IMR-90 (cell line): ENCODE measurements at regions not wholly inside any gene's neighbourhood (a gene's known extent, or its start where the extent isn't known, plus 50 kb on each side); places are given as distances from the start of the nearest gene placed in this dataset.

ENCODE experiments used
- ATAC-seq: fragments of 200-7000 bp; cut with Tn5 transposase; 2 replicates; pipeline ENCODE4 v1.9.1; 2020; ENCODE audit warnings: low read depth, mild to moderate bottlenecking, moderate library complexity
- BruUV-seq: library from RNA; stranded (reverse); fragments of 400-500 nt; replicated peaks from 2 replicates; lab custom pipeline; 2021; lab: Mats Ljungman, UMichigan
- CTCF ChIA-PET: fragments of 300-600 bp; formaldehyde crosslinking; extraction: SDS; loops from one replicate; lab custom pipeline; 2021; ENCODE audit warnings: antibody characterized with exemption; lab: Yijun Ruan, JAX
- POLR2A ChIA-PET: fragments of 300-600 bp; sonication (Branson Sonifier 250); formaldehyde crosslinking; loops from one replicate; lab custom pipeline; 2022; ENCODE audit warnings: antibody characterized with exemption; ENCODE audit not compliant: unreplicated experiment; lab: Charles Lee
- DNase-seq: peaks from one replicate; pipeline ENCODE4 v3.0.0; 2013
- H2AFZ ChIP-seq: replicated peaks from 2 replicates; pipeline ENCODE3; 2013; ENCODE audit warnings: low read length, mild to moderate bottlenecking; ENCODE audit not compliant: poor library complexity
- H2AK5ac ChIP-seq: 2 replicates; pipeline ENCODE4 v1.6.1; 2013; ENCODE audit warnings: low read depth, low read length, inconsistent platforms
- H2AK9ac ChIP-seq: replicated peaks from 2 replicates; pipeline ENCODE3; 2013; ENCODE audit warnings: mild to moderate bottlenecking, low read depth, low read length, moderate library complexity; ENCODE audit not compliant: poor library complexity
- H2BK120ac ChIP-seq: 2 replicates; pipeline ENCODE4 v1.6.1; 2013; ENCODE audit warnings: low read depth, low read length, inconsistent platforms
- H2BK15ac ChIP-seq: 3 replicates; pipeline ENCODE4 v1.6.1; 2013; ENCODE audit warnings: low read depth, low read length, inconsistent platforms
- H2BK20ac ChIP-seq: 2 replicates; pipeline ENCODE4 v1.6.1; 2013; ENCODE audit warnings: low read depth, mild to moderate bottlenecking, inconsistent platforms, low read length, moderate library complexity
- H2BK5ac ChIP-seq: 2 replicates; pipeline ENCODE4 v1.6.1; 2013; ENCODE audit warnings: mild to moderate bottlenecking, low read depth, low read length, inconsistent platforms; ENCODE audit not compliant: poor library complexity, severe bottlenecking
- H3K14ac ChIP-seq: replicated peaks from 2 replicates; pipeline ENCODE4 v1.6.1; 2013; ENCODE audit warnings: low read depth, low read length, inconsistent platforms
- H3K18ac ChIP-seq: 2 replicates; pipeline ENCODE4 v1.6.1; 2013; ENCODE audit warnings: low read depth, low read length, control low read depth
- H3K23ac ChIP-seq: 2 replicates; pipeline ENCODE4 v1.6.1; 2013; ENCODE audit warnings: low read depth, low read length, inconsistent platforms
- H3K27ac ChIP-seq: 2 replicates; pipeline ENCODE4 v1.5.1; 2013; ENCODE audit warnings: mild to moderate bottlenecking, control low read depth, low read length; ENCODE audit not compliant: insufficient read depth
- H3K27me3 ChIP-seq: 2 replicates; pipeline ENCODE4 v1.6.1; 2013; ENCODE audit warnings: low read length; ENCODE audit not compliant: control insufficient read depth, insufficient read depth
- H3K36me3 ChIP-seq: 2 replicates; pipeline ENCODE4 v1.6.1; 2013; ENCODE audit warnings: low read length, mixed read lengths; ENCODE audit not compliant: control insufficient read depth, insufficient read depth
- H3K4ac ChIP-seq: 2 replicates; pipeline ENCODE4 v1.6.1; 2013; ENCODE audit warnings: low read depth, low read length, inconsistent platforms
- H3K4me1 ChIP-seq: 2 replicates; pipeline ENCODE4 v1.6.1; 2013; ENCODE audit warnings: low read length, mixed read lengths; ENCODE audit not compliant: control insufficient read depth, insufficient read depth
- H3K4me2 ChIP-seq: 2 replicates; pipeline ENCODE4 v1.6.1; 2013; ENCODE audit warnings: low read depth, mild to moderate bottlenecking, control low read depth, low read length, moderate library complexity
- H3K4me3 ChIP-seq: 2 replicates; pipeline ENCODE4 v1.5.1; 2013; ENCODE audit warnings: low read depth, mild to moderate bottlenecking, control low read depth, low read length, moderate library complexity; ENCODE audit not compliant: insufficient read depth
- H3K56ac ChIP-seq: 2 replicates; pipeline ENCODE4 v1.6.1; 2013; ENCODE audit warnings: low read length, inconsistent platforms; ENCODE audit not compliant: insufficient read depth; ENCODE audit errors: extremely low read depth
- H3K79me1 ChIP-seq, 2 experiments: 2 replicates each; pipeline ENCODE4 v1.6.1; 2013; ENCODE audit warnings: low read length in 2 of 2, inconsistent platforms in 1 of 2, low read depth in 1 of 2
- H3K9ac ChIP-seq: 2 replicates; pipeline ENCODE4 v1.6.1; 2013; ENCODE audit warnings: low read depth, low read length, control low read depth
- H3K9me1 ChIP-seq: 2 replicates; pipeline ENCODE4 v1.6.1; 2013; ENCODE audit warnings: low read length, inconsistent platforms; ENCODE audit not compliant: insufficient read depth
- H3K9me3 ChIP-seq: 2 replicates; pipeline ENCODE4 v1.6.1; 2013; ENCODE audit warnings: low read length; ENCODE audit not compliant: control insufficient read depth, insufficient read depth
- H4K20me1 ChIP-seq: 2 replicates; pipeline ENCODE4 v1.6.1; 2013; ENCODE audit warnings: low read length, inconsistent platforms; ENCODE audit not compliant: insufficient read depth
- H4K5ac ChIP-seq: 2 replicates; pipeline ENCODE4 v1.6.1; 2013; ENCODE audit warnings: mild to moderate bottlenecking, low read depth, low read length, control low read depth
- H4K8ac ChIP-seq, 2 experiments: 2 replicates each; pipeline ENCODE4 v1.6.1; 2013; ENCODE audit warnings: low read depth in 2 of 2, low read length in 2 of 2, control low read depth in 1 of 2, inconsistent platforms in 1 of 2
- H4K91ac ChIP-seq: 2 replicates; pipeline ENCODE4 v1.6.1; 2013; ENCODE audit warnings: low read depth, low read length, inconsistent platforms; ENCODE audit not compliant: insufficient read depth
- BHLHE40 ChIP-seq: fragments of 150-350 bp; IDR thresholded peaks from 2 replicates; pipeline ENCODE4 v1.6.1; 2016; ENCODE audit warnings: mild to moderate bottlenecking, low read depth, low read length
- CEBPB ChIP-seq: IDR thresholded peaks from 2 replicates; pipeline ENCODE4 v1.6.1; 2012; ENCODE audit warnings: low read depth, low read length, improper control_type of control experiment
- CHD1 ChIP-seq: IDR thresholded peaks from 2 replicates; pipeline ENCODE4 v1.6.1; 2012; ENCODE audit warnings: low read depth, low read length, improper control_type of control experiment
- ELK1 ChIP-seq: fragments of 150-350 bp; IDR thresholded peaks from 2 replicates; pipeline ENCODE4 v1.6.1; 2016; ENCODE audit warnings: low read depth, mild to moderate bottlenecking, low read length, moderate library complexity, borderline replicate concordance
- FOS ChIP-seq: fragments of 150-350 bp; IDR thresholded peaks from 2 replicates; pipeline ENCODE4 v1.6.1; 2016; ENCODE audit warnings: low read depth, low read length
- MAFK ChIP-seq: IDR thresholded peaks from 2 replicates; pipeline ENCODE4 v1.6.1; 2012; ENCODE audit warnings: low read depth, low read length, improper control_type of control experiment
- MAZ ChIP-seq: IDR thresholded peaks from 2 replicates; pipeline ENCODE4 v1.6.1; 2012; ENCODE audit warnings: low read depth, mild to moderate bottlenecking, low read length, improper control_type of control experiment, moderate library complexity, borderline replicate concordance
- MXI1 ChIP-seq: IDR thresholded peaks from 2 replicates; pipeline ENCODE4 v1.6.1; 2012; ENCODE audit warnings: low read depth, mild to moderate bottlenecking, low read length, moderate library complexity, borderline replicate concordance
- NFE2L2 ChIP-seq: fragments of 150-350 bp; IDR thresholded peaks from 2 replicates; pipeline ENCODE4 v1.6.1; 2016; ENCODE audit warnings: low read depth, mild to moderate bottlenecking, low read length
- POLR2A ChIP-seq: IDR thresholded peaks from 2 replicates; pipeline ENCODE4 v1.6.1; 2012; ENCODE audit warnings: mild to moderate bottlenecking, low read depth, low read length
- RAD21 ChIP-seq: IDR thresholded peaks from 2 replicates; pipeline ENCODE4 v1.6.1; 2012; ENCODE audit warnings: low read length, improper control_type of control experiment
- RCOR1 ChIP-seq: IDR thresholded peaks from 2 replicates; pipeline ENCODE4 v1.6.1; 2012; ENCODE audit warnings: mild to moderate bottlenecking, low read length, improper control_type of control experiment; ENCODE audit not compliant: insufficient replicate concordance
- RFX5 ChIP-seq: IDR thresholded peaks from 2 replicates; pipeline ENCODE4 v1.8.0; 2012; ENCODE audit warnings: low read depth, mild to moderate bottlenecking, low read length, moderate library complexity
- USF2 ChIP-seq: fragments of 150-350 bp; IDR thresholded peaks from 2 replicates; pipeline ENCODE4 v1.6.1; 2017; ENCODE audit warnings: mild to moderate bottlenecking, antibody characterized with exemption, low read length, low read depth
- WGBS, 2 experiments: methylation state at CpG; one replicate each; pipeline versions ENCODE4 v1.1.5 to v1.1.7; 2013; ENCODE audit warnings: missing lambda C conversion rate in 2 of 2; ENCODE audit not compliant: insufficient read length in 1 of 2; ENCODE audit errors: extremely low coverage in 2 of 2; 5-methylcytosine and 5-hydroxymethylcytosine counted together
- dilution Hi-C: fragments of 300-500 bp; cut with HindIII; formaldehyde crosslinking; loops from one replicate; pipeline ENCODE4 v1.14.3; 2018; ENCODE audit warnings: low sequenced_read_pairs; ENCODE audit not compliant: unreplicated experiment
- in situ Hi-C: fragments of 300-500 bp; cut with MboI; formaldehyde crosslinking; loops from 3 replicates; pipeline ENCODE4 v1.14.3; 2019; ENCODE audit warnings: low sequenced_read_pairs, inconsistent platforms, mixed read lengths
- intact Hi-C: fragments of 100-400 bp; cut with micrococcal nuclease; formaldehyde crosslinking; loops from 2 replicates; pipeline ENCODE4 v1.10.0; 2022

DNA sequence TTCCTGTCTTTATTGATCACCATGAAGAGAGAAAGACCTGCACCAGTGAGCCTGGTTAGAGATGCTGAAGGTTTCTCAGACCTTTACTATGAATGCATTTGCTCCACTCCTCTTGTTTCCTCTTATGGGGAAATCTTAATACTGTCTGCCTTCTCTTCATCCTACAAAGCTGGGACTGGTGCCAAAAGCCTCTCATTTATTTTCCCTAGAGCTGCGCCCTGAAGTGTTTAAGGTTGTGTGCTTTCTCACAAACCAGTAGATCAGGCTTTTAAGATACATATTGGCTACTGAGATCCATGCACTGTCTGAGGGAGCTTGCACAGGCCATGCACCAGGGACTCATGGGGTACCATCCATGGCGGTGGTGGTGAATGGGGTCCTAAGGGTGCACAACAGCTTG lies 286.1 kb upstream of the PMFBP1 start:
- POLR2A ChIA-PET, result no interaction called here
- Histone ChIP-seq H3K4me1 (no peaks in the 10 kb centered on the region), H2BK15ac (no peak overlapping the region), H3K27me3 (no peaks in the 10 kb centered on the region), H2BK5ac (no peak overlapping the region), H2AK5ac (no peak overlapping the region), H2AK9ac (no peak overlapping the region), H4K8ac (no peak overlapping the region), H3K4ac (no peak overlapping the region), H3K9ac (no peak overlapping the region), H4K5ac (no peak overlapping the region), H2AFZ (no peak overlapping the region), H4K91ac (no peak overlapping the region), H3K56ac (no peak overlapping the region), H3K4me3 (no peak overlapping the region), H3K79me1 (no peaks in the 10 kb centered on the region), H4K20me1 (no peaks in the 10 kb centered on the region), H2BK20ac (no peak overlapping the region), H3K4me2 (no peak overlapping the region), H3K9me1 (no peaks in the 10 kb centered on the region), H3K27ac (no peak overlapping the region), H2BK120ac (no peak overlapping the region), H3K14ac (no peak overlapping the region), H3K36me3 (no peaks in the 10 kb centered on the region), H3K23ac (no peak overlapping the region), H3K18ac (no peak overlapping the region), H3K9me3 (no peaks in the 10 kb centered on the region; the same call in 1 of the 2 replicates)
- BruUV-seq, result no TSS peak
- intact Hi-C loops (no loop called here), dilution Hi-C loops (loop anchor here (25.0 kb wide), 1 partner anchor 221 kb away; no protein-coding TSS in a partner anchor), in situ Hi-C loops (no loop called here)
- DNase-seq, result no peak
- no peak for ATAC-seq
- TF ChIP-seq RCOR1 (no peak), USF2 (no peak), BHLHE40 (no peak), RFX5 (no peak), MAFK (no peak), CHD1 (no peak), ELK1 (no peak), POLR2A (no peak), MXI1 (no peak), RAD21 (no peak), NFE2L2 (no peak), FOS (no peak), MAZ (no peak), CEBPB (no peak)
- CTCF ChIA-PET, result no interaction called here
- no CpG with 5 or more reads among the region's 2 CpGs for WGBS, 2 experiments
